WTC11 (cell line): ENCODE measurements at regions not wholly inside any gene's neighbourhood (a gene's known extent, or its start where the extent isn't known, plus 50 kb on each side); places are given as distances from the start of the nearest gene placed in this dataset.

Experiments
- ATAC-seq: fragments of 200-7000 bp; cut with Tn5 transposase; 2 replicates; pipeline ENCODE4 v1.10.0; 2021; ENCODE audit warnings: mild to moderate bottlenecking, moderate library complexity
- CTCF ChIA-PET: fragments of 300-600 bp; sonication (Branson Sonifier 250); formaldehyde crosslinking; loops from one replicate; lab custom pipeline; 2021; ENCODE audit warnings: antibody characterized with exemption; lab: Charles Lee
- POLR2A ChIA-PET: fragments of 350-600 bp; sonication (Branson Sonifier 250); formaldehyde crosslinking; loops from one replicate; lab custom pipeline; 2021; ENCODE audit warnings: antibody characterized with exemption; lab: Charles Lee
- DNase-seq: peaks from one replicate; pipeline ENCODE4 v3.0.0; 2021; ENCODE audit warnings: low spot score
- H3K27ac Mint-ChIP-seq: 2 replicates; pipeline ENCODE4 v1.8.0; 2021; ENCODE audit warnings: mixed read lengths
- H3K27me3 Mint-ChIP-seq: 2 replicates; pipeline ENCODE4 v1.8.0; 2021; ENCODE audit warnings: low read depth, mild to moderate bottlenecking, moderate library complexity, mixed read lengths
- H3K36me3 Mint-ChIP-seq: 2 replicates; pipeline ENCODE4 v1.8.0; 2021; ENCODE audit warnings: mixed read lengths
- H3K4me1 Mint-ChIP-seq: 2 replicates; pipeline ENCODE4 v1.8.0; 2022; ENCODE audit warnings: mixed read lengths
- H3K4me3 Mint-ChIP-seq: 2 replicates; pipeline ENCODE4 v1.8.0; 2021; ENCODE audit warnings: mild to moderate bottlenecking, moderate library complexity, mixed read lengths
- H3K9me3 Mint-ChIP-seq: 2 replicates; pipeline ENCODE4 v1.8.0; 2021; ENCODE audit warnings: mixed read lengths
- ATF1 ChIP-seq: sonication (generic); formaldehyde crosslinking; IDR thresholded peaks from 2 replicates; pipeline ENCODE4 v1.8.1; 2023; ENCODE audit warnings: mild to moderate bottlenecking, moderate library complexity, missing genetic modification reagents
- FOXJ3 ChIP-seq: sonication (generic); formaldehyde crosslinking; IDR thresholded peaks from 2 replicates; pipeline ENCODE4 v1.9.0; 2021; ENCODE audit warnings: missing genetic modification reagents, mild to moderate bottlenecking, borderline replicate concordance
- GTF2I ChIP-seq: fragments of 250-450 bp; sonication (Bioruptor Pico); conservative IDR thresholded peaks from 2 replicates; pipeline ENCODE4 v1.4.0; 2021; ENCODE audit warnings: mild to moderate bottlenecking
- JUN ChIP-seq: sonication (generic); formaldehyde crosslinking; IDR thresholded peaks from 2 replicates; pipeline ENCODE4 v1.8.0; 2023; ENCODE audit warnings: mild to moderate bottlenecking, missing genetic modification reagents
- MYBL2 ChIP-seq: sonication (generic); formaldehyde crosslinking; IDR thresholded peaks from 2 replicates; pipeline ENCODE4 v1.8.1; 2023; ENCODE audit warnings: mild to moderate bottlenecking, moderate library complexity, missing genetic modification reagents
- NFYB ChIP-seq: sonication (generic); formaldehyde crosslinking; conservative IDR thresholded peaks from 2 replicates; pipeline ENCODE4 v1.8.0; 2022; ENCODE audit warnings: low read depth, missing genetic modification reagents
- SMAD3 ChIP-seq: sonication (generic); formaldehyde crosslinking; IDR thresholded peaks from 2 replicates; pipeline ENCODE4 v1.8.0; 2022; ENCODE audit warnings: missing genetic modification reagents, mild to moderate bottlenecking, borderline replicate concordance
- SMAD4 ChIP-seq: sonication (generic); formaldehyde crosslinking; IDR thresholded peaks from 2 replicates; pipeline ENCODE4 v1.8.0; 2022; ENCODE audit warnings: mild to moderate bottlenecking, missing genetic modification reagents
- ZNF232 ChIP-seq: sonication (generic); formaldehyde crosslinking; IDR thresholded peaks from 2 replicates; pipeline ENCODE4 v1.8.0; 2022; ENCODE audit warnings: mild to moderate bottlenecking, missing genetic modification reagents
- ZNF263 ChIP-seq: sonication (generic); formaldehyde crosslinking; IDR thresholded peaks from 2 replicates; pipeline ENCODE4 v1.8.1; 2022; ENCODE audit warnings: low read depth, mild to moderate bottlenecking, moderate library complexity, missing genetic modification reagents
- TF ChIP-seq, protein P1 (sequence below): sonication (generic); formaldehyde crosslinking; conservative IDR thresholded peaks from 2 replicates; pipeline ENCODE4 v1.8.1; 2023; ENCODE audit warnings: mild to moderate bottlenecking, low read depth, missing genetic modification reagents, moderate library complexity
- TF ChIP-seq, protein P2 (sequence below): sonication (generic); formaldehyde crosslinking; IDR thresholded peaks from 2 replicates; pipeline ENCODE4 v1.8.1; 2023; ENCODE audit warnings: mild to moderate bottlenecking, missing genetic modification reagents, moderate library complexity
- TF ChIP-seq, protein P3 (sequence below): sonication (generic); formaldehyde crosslinking; IDR thresholded peaks from 2 replicates; pipeline ENCODE4 v1.8.1; 2023; ENCODE audit warnings: mild to moderate bottlenecking, moderate library complexity, missing genetic modification reagents
- TF ChIP-seq, protein P4 (sequence below): sonication (generic); formaldehyde crosslinking; IDR thresholded peaks from 2 replicates; pipeline ENCODE4 v1.8.1; 2022; ENCODE audit warnings: mild to moderate bottlenecking, missing genetic modification reagents, moderate library complexity, borderline replicate concordance
- TF ChIP-seq, protein P5 (sequence below): sonication (generic); formaldehyde crosslinking; IDR thresholded peaks from 2 replicates; pipeline ENCODE4 v1.8.0; 2022; ENCODE audit warnings: mild to moderate bottlenecking, missing genetic modification reagents
- TF ChIP-seq, protein P6 (sequence below): sonication (generic); formaldehyde crosslinking; IDR thresholded peaks from 2 replicates; pipeline ENCODE4 v1.8.1; 2023; ENCODE audit warnings: mild to moderate bottlenecking, missing genetic modification reagents, moderate library complexity
- TF ChIP-seq, protein P7 (sequence below): fragments of 250-450 bp; sonication (Bioruptor Pico); IDR thresholded peaks from 2 replicates; pipeline ENCODE4 v1.9.0; 2021; ENCODE audit warnings: mild to moderate bottlenecking

DNA sequence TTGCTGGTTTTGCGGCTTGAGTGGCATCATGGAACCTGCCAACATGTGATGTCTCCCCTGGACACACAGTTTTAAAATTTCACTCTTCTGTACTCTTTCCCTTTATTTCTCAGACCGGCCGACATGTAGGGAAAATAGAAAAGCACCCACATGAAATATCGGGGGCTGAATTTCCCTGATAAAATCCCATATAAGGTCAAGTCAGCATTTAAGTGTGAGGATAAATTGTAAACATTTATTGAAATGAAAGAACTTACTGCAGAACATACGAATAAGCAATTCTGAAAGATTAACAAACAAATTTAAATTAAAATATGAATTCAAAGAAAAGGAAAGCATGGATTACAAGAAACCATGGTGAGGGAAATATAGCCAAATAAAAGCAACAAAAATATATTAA is 345.5 kb downstream of the EPHA7 start (continued):
- TF ChIP-seq, protein P1, sequence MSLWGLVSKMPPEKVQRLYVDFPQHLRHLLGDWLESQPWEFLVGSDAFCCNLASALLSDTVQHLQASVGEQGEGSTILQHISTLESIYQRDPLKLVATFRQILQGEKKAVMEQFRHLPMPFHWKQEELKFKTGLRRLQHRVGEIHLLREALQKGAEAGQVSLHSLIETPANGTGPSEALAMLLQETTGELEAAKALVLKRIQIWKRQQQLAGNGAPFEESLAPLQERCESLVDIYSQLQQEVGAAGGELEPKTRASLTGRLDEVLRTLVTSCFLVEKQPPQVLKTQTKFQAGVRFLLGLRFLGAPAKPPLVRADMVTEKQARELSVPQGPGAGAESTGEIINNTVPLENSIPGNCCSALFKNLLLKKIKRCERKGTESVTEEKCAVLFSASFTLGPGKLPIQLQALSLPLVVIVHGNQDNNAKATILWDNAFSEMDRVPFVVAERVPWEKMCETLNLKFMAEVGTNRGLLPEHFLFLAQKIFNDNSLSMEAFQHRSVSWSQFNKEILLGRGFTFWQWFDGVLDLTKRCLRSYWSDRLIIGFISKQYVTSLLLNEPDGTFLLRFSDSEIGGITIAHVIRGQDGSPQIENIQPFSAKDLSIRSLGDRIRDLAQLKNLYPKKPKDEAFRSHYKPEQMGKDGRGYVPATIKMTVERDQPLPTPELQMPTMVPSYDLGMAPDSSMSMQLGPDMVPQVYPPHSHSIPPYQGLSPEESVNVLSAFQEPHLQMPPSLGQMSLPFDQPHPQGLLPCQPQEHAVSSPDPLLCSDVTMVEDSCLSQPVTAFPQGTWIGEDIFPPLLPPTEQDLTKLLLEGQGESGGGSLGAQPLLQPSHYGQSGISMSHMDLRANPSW (CRISPR knock-in tag): no peak
- TF ChIP-seq SMAD3 (CRISPR knock-in tag) (no peak), FOXJ3 (no peak), MYBL2 (CRISPR knock-in tag) (no peak), ZNF232 (CRISPR knock-in tag) (no peak), ZNF263 (CRISPR knock-in tag) (no peak)
- TF ChIP-seq, protein P2, sequence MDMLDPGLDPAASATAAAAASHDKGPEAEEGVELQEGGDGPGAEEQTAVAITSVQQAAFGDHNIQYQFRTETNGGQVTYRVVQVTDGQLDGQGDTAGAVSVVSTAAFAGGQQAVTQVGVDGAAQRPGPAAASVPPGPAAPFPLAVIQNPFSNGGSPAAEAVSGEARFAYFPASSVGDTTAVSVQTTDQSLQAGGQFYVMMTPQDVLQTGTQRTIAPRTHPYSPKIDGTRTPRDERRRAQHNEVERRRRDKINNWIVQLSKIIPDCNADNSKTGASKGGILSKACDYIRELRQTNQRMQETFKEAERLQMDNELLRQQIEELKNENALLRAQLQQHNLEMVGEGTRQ (CRISPR knock-in tag): no peak
- TF ChIP-seq, protein P3, sequence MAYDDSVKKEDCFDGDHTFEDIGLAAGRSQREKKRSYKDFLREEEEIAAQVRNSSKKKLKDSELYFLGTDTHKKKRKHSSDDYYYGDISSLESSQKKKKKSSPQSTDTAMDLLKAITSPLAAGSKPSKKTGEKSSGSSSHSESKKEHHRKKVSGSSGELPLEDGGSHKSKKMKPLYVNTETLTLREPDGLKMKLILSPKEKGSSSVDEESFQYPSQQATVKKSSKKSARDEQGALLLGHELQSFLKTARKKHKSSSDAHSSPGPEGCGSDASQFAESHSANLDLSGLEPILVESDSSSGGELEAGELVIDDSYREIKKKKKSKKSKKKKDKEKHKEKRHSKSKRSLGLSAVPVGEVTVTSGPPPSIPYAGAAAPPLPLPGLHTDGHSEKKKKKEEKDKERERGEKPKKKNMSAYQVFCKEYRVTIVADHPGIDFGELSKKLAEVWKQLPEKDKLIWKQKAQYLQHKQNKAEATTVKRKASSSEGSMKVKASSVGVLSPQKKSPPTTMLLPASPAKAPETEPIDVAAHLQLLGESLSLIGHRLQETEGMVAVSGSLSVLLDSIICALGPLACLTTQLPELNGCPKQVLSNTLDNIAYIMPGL (CRISPR knock-in tag): no peak
- TF ChIP-seq, protein P4, sequence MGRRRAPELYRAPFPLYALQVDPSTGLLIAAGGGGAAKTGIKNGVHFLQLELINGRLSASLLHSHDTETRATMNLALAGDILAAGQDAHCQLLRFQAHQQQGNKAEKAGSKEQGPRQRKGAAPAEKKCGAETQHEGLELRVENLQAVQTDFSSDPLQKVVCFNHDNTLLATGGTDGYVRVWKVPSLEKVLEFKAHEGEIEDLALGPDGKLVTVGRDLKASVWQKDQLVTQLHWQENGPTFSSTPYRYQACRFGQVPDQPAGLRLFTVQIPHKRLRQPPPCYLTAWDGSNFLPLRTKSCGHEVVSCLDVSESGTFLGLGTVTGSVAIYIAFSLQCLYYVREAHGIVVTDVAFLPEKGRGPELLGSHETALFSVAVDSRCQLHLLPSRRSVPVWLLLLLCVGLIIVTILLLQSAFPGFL (CRISPR knock-in tag): no peak

DNA sequence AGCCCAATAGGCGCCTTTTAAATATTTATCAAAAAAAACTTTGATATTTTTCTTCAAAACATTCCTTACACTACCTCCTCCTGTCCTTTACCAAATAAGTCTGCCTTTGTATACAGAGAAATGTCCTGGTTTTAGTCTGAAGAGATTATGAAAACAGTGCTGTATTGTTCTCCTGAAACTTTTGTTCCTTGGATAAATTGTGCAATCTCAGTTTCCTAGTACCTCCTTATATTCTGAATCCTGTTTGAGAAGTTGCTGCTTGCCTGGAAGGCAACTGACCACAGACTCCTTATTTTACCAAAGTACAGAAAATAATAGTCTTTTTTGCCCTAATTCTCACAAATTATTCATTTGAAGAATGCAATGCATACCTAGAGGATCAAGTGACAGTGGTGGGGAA is 349.5 kb downstream of the EPHA7 start:
- no peak for ATAC-seq
- Mint-ChIP-seq H3K9me3 (peaks cover 20% of the 10 kb centered on the region), H3K4me1 (0 out of 2 replicates have a peak, but pooled peaks cover 3% of the 10 kb centered on the region), H3K27me3 (no peaks in the 10 kb centered on the region), H3K4me3 (no peak overlapping the region), H3K27ac (no peak overlapping the region), H3K36me3 (peaks cover 19% of the 10 kb centered on the region)
- no peak for DNase-seq
- CTCF ChIA-PET: no interaction called here
- POLR2A ChIA-PET: no interaction called here
- TF ChIP-seq ATF1 (CRISPR knock-in tag) (no peak), NFYB (no peak)

DNA sequence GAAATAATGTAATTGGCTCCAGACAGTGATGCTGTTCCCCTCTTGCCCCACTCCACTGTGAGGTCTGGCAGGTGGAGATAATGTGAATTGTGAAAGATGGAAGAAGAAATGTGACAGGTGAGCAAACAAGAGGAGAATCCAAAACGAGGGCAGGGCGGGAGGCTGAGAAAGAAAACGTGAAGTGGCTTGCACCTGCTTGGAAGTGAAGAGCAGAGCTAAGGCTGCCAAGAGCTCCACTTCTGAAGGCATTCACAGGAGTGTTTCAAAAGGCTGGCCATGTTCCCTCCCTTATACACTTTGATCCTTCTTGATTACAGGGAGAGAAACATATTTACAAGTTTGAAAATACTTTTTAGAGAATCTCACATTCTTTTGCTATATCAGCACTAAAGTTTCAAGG is 359.4 kb downstream of the EPHA7 start:
- no peak for ATAC-seq
- H3K4me3 Mint-ChIP-seq: no peak overlapping the region
- CTCF ChIA-PET: no interaction called here
- no peak overlapping the region for H3K27ac Mint-ChIP-seq
- peaks cover 10% of the 10 kb centered on the region for H3K4me1 Mint-ChIP-seq
- POLR2A ChIA-PET: interaction anchor here (0.7 kb wide), 1 partner anchor 19 kb away, joined by 3 read pairs; no protein-coding TSS in a partner anchor
- DNase-seq: no peak
- H3K9me3 Mint-ChIP-seq: no peaks in the 10 kb centered on the region
- H3K36me3 Mint-ChIP-seq: no peaks in the 10 kb centered on the region
- H3K27me3 Mint-ChIP-seq: no peaks in the 10 kb centered on the region
- no peak for TF ChIP-seq GTF2I (CRISPR knock-in tag)
- TF ChIP-seq JUN (CRISPR knock-in tag): no peak
- TF ChIP-seq, protein P5, sequence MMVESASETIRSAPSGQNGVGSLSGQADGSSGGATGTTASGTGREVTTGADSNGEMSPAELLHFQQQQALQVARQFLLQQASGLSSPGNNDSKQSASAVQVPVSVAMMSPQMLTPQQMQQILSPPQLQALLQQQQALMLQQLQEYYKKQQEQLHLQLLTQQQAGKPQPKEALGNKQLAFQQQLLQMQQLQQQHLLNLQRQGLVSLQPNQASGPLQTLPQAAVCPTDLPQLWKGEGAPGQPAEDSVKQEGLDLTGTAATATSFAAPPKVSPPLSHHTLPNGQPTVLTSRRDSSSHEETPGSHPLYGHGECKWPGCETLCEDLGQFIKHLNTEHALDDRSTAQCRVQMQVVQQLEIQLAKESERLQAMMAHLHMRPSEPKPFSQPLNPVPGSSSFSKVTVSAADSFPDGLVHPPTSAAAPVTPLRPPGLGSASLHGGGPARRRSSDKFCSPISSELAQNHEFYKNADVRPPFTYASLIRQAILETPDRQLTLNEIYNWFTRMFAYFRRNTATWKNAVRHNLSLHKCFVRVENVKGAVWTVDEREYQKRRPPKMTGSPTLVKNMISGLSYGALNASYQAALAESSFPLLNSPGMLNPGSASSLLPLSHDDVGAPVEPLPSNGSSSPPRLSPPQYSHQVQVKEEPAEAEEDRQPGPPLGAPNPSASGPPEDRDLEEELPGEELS (CRISPR knock-in tag): no peak
- no peak for TF ChIP-seq SMAD4
- TF ChIP-seq, protein P6, sequence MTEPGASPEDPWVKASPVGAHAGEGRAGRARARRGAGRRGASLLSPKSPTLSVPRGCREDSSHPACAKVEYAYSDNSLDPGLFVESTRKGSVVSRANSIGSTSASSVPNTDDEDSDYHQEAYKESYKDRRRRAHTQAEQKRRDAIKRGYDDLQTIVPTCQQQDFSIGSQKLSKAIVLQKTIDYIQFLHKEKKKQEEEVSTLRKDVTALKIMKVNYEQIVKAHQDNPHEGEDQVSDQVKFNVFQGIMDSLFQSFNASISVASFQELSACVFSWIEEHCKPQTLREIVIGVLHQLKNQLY (CRISPR knock-in tag): no peak
- TF ChIP-seq, protein P7, sequence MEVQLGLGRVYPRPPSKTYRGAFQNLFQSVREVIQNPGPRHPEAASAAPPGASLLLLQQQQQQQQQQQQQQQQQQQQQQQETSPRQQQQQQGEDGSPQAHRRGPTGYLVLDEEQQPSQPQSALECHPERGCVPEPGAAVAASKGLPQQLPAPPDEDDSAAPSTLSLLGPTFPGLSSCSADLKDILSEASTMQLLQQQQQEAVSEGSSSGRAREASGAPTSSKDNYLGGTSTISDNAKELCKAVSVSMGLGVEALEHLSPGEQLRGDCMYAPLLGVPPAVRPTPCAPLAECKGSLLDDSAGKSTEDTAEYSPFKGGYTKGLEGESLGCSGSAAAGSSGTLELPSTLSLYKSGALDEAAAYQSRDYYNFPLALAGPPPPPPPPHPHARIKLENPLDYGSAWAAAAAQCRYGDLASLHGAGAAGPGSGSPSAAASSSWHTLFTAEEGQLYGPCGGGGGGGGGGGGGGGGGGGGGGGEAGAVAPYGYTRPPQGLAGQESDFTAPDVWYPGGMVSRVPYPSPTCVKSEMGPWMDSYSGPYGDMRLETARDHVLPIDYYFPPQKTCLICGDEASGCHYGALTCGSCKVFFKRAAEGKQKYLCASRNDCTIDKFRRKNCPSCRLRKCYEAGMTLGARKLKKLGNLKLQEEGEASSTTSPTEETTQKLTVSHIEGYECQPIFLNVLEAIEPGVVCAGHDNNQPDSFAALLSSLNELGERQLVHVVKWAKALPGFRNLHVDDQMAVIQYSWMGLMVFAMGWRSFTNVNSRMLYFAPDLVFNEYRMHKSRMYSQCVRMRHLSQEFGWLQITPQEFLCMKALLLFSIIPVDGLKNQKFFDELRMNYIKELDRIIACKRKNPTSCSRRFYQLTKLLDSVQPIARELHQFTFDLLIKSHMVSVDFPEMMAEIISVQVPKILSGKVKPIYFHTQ (CRISPR knock-in tag): no peak
